ENCODE measurements at regions not wholly inside any gene's neighbourhood (a gene's known extent, or its start where the extent isn't known, plus 50 kb on each side); places are given as distances from the start of the nearest gene placed in this dataset.

GRCh38 chr4:72911316-72911715 is 158.2 kb downstream of the COX18 start:
- H3K4me1 ChIP-seq, result no peaks in the 10 kb centered on the region
- DNase-seq, result no peak
- no peak overlapping the region for H3K4me3 ChIP-seq
- intact Hi-C loops (cut with micrococcal nuclease), result no loop called here
- no peak overlapping the region for H3K27ac ChIP-seq (replicated peaks)
- no peaks in the 10 kb centered on the region for H3K36me3 ChIP-seq
- H3K27me3 ChIP-seq (ENCODE audit: low read depth), result no peaks in the 10 kb centered on the region
- TF ChIP-seq CTCF (IDR thresholded peaks at IDR 0.05; ENCODE audit: borderline replicate concordance), result no peak
- no peaks in the 10 kb centered on the region for H3K9me3 ChIP-seq (replicated peaks)

DNA sequence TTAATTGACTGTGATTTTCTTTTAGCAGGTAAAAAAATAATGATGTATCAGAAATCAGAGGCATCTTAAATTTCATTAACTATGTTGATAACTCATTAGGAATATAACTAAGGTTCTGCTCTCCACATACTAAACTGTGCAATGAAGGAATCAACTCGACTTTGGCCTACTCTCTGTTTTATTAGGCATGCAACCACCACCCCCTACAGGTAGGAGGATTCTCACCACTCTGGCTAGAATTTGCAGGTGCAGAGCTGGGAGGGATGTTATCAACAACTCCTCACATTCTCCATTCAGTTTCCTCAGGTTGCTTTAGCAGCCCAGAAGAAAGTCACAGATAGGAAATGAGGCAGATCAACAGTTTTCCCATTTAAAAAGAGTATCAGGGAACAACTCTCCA is 160.1 kb downstream of the COX18 start:
- peak; percentile 51 for TF ChIP-seq CTCF (IDR thresholded peaks at IDR 0.05; ENCODE audit: borderline replicate concordance)
- no peak overlapping the region for H3K4me3 ChIP-seq
- intact Hi-C loops (cut with micrococcal nuclease), result loop anchor here (10.0 kb wide), 1 partner anchor 205 kb away; no protein-coding TSS in a partner anchor
- H3K36me3 ChIP-seq, result no peaks in the 10 kb centered on the region
- H3K27me3 ChIP-seq (ENCODE audit: low read depth), result no peaks in the 10 kb centered on the region
- no peaks in the 10 kb centered on the region for H3K4me1 ChIP-seq
- no peak for DNase-seq
- no peaks in the 10 kb centered on the region for H3K9me3 ChIP-seq (replicated peaks)
- no peak overlapping the region for H3K27ac ChIP-seq (replicated peaks)

DNA sequence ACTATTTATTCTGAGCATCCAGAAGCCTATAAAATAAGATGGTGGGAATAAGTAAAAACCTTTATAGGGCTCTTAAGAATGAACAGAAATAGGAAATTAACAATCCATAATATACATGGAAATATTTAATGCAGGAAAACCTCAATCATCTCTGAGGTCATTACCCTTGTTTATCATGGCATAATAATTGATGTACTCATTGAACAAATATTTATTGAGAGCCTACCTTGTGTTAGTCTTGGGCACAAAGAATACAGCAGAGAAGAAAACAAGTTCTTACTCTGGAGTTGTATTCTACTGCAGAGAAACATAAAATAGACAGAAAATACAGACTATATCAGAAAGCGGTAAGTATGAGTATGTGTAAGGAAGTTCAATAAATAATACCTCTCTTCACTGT is 167.2 kb downstream of the COX18 start:
- Histone ChIP-seq H3K9me3 (replicated peaks) (no peaks in the 10 kb centered on the region), H3K27me3 (ENCODE audit: low read depth) (no peaks in the 10 kb centered on the region), H3K36me3 (no peaks in the 10 kb centered on the region), H3K4me3 (no peak overlapping the region), H3K27ac (replicated peaks) (no peak overlapping the region), H3K4me1 (no peaks in the 10 kb centered on the region)
- no peak for DNase-seq
- TF ChIP-seq CTCF (IDR thresholded peaks at IDR 0.05; ENCODE audit: borderline replicate concordance), result no peak
- intact Hi-C loops (cut with micrococcal nuclease), result loop anchor here (10.0 kb wide), 1 partner anchor 198 kb away; no protein-coding TSS in a partner anchor

DNA sequence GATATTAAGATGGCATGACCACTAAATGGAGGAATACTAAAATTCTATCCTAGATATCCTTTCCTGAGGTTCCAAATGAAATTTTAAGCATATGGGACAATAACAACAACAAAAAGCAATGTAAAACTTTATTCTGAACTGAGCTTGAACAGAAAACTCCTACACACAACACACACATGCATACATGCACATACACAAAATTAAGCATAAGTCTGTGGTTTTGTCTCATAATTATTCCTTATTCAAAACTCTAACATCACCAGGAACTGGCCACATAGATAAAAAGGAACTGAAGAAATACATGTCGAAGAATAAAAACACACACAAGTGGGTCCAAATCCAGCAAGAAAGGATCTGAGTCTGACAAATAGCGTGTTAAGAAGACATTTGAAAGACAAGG is 168.0 kb downstream of the COX18 start:
- H3K4me3 ChIP-seq, result no peak overlapping the region
- no peaks in the 10 kb centered on the region for H3K9me3 ChIP-seq (replicated peaks)
- no peak for DNase-seq
- H3K4me1 ChIP-seq, result no peaks in the 10 kb centered on the region
- H3K27ac ChIP-seq (replicated peaks), result peak overlapping the region; percentile 14
- intact Hi-C loops (cut with micrococcal nuclease), result loop anchor here (10.0 kb wide), 1 partner anchor 197 kb away; no protein-coding TSS in a partner anchor
- no peak for TF ChIP-seq CTCF (IDR thresholded peaks at IDR 0.05; ENCODE audit: borderline replicate concordance)
- no peaks in the 10 kb centered on the region for H3K36me3 ChIP-seq
- H3K27me3 ChIP-seq (ENCODE audit: low read depth), result no peaks in the 10 kb centered on the region

GRCh38 chr4:72900952-72901351 is 168.6 kb downstream of the COX18 start:
- Histone ChIP-seq H3K4me1 (peaks cover 4% of the 10 kb centered on the region), H3K27ac (replicated peaks) (peak overlapping the region; percentile 14), H3K27me3 (ENCODE audit: low read depth) (no peaks in the 10 kb centered on the region), H3K9me3 (replicated peaks) (no peaks in the 10 kb centered on the region), H3K4me3 (no peak overlapping the region), H3K36me3 (no peaks in the 10 kb centered on the region)
- TF ChIP-seq CTCF (IDR thresholded peaks at IDR 0.05; ENCODE audit: borderline replicate concordance), result no peak
- peak; percentile 20 for DNase-seq
- intact Hi-C loops (cut with micrococcal nuclease), result loop anchor here (10.0 kb wide), 1 partner anchor 196 kb away; no protein-coding TSS in a partner anchor

Data from left ventricle myocardium inferior (tissue), 1 donor.